ENCODE measurements at regions not wholly inside any gene's neighbourhood (a gene's known extent, or its start where the extent isn't known, plus 50 kb on each side); places are given as distances from the start of the nearest gene placed in this dataset.
"Not testable (repeated sequence)": the region's sequence is repeated elsewhere in the genome, so short reads cannot be mapped to it uniquely, and the experiment has no call there.

- no peak for ATAC-seq
- intact Hi-C loops (cut with DNase I) = no loop called here
- TF ChIP-seq, protein P1, sequence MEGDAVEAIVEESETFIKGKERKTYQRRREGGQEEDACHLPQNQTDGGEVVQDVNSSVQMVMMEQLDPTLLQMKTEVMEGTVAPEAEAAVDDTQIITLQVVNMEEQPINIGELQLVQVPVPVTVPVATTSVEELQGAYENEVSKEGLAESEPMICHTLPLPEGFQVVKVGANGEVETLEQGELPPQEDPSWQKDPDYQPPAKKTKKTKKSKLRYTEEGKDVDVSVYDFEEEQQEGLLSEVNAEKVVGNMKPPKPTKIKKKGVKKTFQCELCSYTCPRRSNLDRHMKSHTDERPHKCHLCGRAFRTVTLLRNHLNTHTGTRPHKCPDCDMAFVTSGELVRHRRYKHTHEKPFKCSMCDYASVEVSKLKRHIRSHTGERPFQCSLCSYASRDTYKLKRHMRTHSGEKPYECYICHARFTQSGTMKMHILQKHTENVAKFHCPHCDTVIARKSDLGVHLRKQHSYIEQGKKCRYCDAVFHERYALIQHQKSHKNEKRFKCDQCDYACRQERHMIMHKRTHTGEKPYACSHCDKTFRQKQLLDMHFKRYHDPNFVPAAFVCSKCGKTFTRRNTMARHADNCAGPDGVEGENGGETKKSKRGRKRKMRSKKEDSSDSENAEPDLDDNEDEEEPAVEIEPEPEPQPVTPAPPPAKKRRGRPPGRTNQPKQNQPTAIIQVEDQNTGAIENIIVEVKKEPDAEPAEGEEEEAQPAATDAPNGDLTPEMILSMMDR (IDR thresholded peaks at IDR 0.05) = no peak
These were observed 750.6 kb upstream of the PCDH15 start for GRCh38 chr10:55551603-55552002.

DNA sequence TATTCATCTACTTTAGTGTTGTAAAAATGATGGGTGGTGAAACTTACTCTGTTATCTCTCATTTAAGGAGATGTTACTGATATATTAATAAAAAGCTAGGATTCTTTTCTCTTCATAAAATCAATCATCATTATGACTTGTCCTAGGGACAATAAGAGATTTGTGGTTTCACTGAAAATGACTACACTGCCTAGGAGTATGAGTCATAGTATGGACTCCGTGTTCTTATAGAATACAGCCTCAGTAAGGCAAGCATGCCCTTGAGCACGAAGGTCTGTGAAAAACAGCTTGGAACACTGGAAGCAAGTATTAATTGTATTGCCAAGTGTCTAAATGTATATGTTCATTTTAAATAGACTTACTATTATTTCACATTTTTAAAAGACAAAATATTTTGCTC is 749.2 kb upstream of the PCDH15 start:
- Histone ChIP-seq H3K4me3 (no peak overlapping the region), H3K9me3 (no peaks in the 10 kb centered on the region), H3K27me3 (ENCODE audit: low read depth) (no peaks in the 10 kb centered on the region), H3K4me1 (no peaks in the 10 kb centered on the region), H3K27ac (no peak overlapping the region), H3K36me3 (no peaks in the 10 kb centered on the region)
- TF ChIP-seq, protein P1 (IDR thresholded peaks at IDR 0.05) = no peak
- DNase-seq (no peak), ATAC-seq (no peak)
- intact Hi-C loops (cut with DNase I) = no loop called here

More at GRCh38 chr10:55551603-55552002, 750.6 kb upstream of the PCDH15 start:
- Histone ChIP-seq H3K36me3 (no peaks in the 10 kb centered on the region), H3K27me3 (ENCODE audit: low read depth) (no peaks in the 10 kb centered on the region), H3K4me3 (no peak overlapping the region), H3K27ac (no peak overlapping the region), H3K9me3 (no peaks in the 10 kb centered on the region), H3K4me1 (no peaks in the 10 kb centered on the region)
- DNase-seq = no peak

DNA sequence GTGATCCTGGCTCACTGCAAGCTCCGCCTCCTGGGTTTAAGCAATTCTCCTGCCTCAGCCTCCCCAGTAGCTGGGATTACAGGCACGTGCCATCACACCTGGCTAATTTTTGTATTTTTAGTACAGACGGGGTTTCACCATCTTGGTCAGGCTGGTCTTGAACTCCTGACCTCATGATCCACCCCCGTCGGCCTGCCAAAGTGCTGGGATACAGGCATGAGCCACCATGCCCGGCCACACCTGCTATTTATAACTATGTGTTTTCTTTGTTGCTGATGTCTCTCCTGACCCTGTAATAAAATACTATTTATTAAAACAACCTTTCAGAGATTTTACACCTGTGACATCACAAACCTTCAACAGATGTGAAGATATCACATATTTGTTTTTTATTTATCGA is 736.5 kb upstream of the PCDH15 start:
- H3K9me3 ChIP-seq; DNase-seq; H3K27ac ChIP-seq; H3K4me1 ChIP-seq; intact Hi-C loops (cut with DNase I); H3K36me3 ChIP-seq; H3K27me3 ChIP-seq (ENCODE audit: low read depth); ATAC-seq; H3K4me3 ChIP-seq: not testable (repeated sequence)

- H3K4me3 ChIP-seq = no peak overlapping the region
- no peaks in the 10 kb centered on the region for H3K4me1 ChIP-seq
- ATAC-seq (no peak), DNase-seq (no peak)
- TF ChIP-seq, protein P1 (IDR thresholded peaks at IDR 0.05) = no peak
- no peak overlapping the region for H3K27ac ChIP-seq
- H3K9me3 ChIP-seq = no peaks in the 10 kb centered on the region
- intact Hi-C loops (cut with DNase I) = no loop called here
- H3K36me3 ChIP-seq = no peaks in the 10 kb centered on the region
- H3K27me3 ChIP-seq (ENCODE audit: low read depth) = no peaks in the 10 kb centered on the region
These were observed 718.2 kb upstream of the PCDH15 start for GRCh38 chr10:55519264-55519663.

- H3K9me3 ChIP-seq; DNase-seq; H3K27me3 ChIP-seq (ENCODE audit: low read depth); H3K4me3 ChIP-seq; H3K4me1 ChIP-seq; H3K36me3 ChIP-seq; H3K27ac ChIP-seq; ATAC-seq; intact Hi-C loops (cut with DNase I): not testable (repeated sequence)
These were observed 717.4 kb upstream of the PCDH15 start for GRCh38 chr10:55518416-55518815.

DNA sequence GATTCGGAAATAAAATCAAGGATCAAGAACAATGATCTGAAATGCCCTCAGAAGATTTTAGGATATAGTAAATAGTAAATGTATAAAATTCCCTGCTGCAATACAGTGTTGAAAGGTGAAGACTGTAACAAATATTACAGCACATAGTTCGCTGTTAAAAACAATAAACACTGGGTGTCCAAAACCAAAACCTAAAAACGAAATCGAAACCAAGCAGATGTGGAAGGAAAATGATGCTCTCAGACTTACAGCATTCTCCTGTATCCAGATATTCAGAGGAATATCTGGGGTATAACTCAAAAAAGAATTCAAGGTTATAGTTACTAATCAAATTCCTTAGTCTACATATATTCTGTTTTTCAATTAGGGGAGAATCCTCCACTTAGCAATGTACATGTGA is 708.1 kb upstream of the PCDH15 start:
- Histone ChIP-seq H3K4me3 (peak overlapping the region; percentile 0), H3K36me3 (no peaks in the 10 kb centered on the region), H3K4me1 (no peaks in the 10 kb centered on the region), H3K27me3 (ENCODE audit: low read depth) (no peaks in the 10 kb centered on the region), H3K27ac (no peak overlapping the region), H3K9me3 (no peaks in the 10 kb centered on the region)
- intact Hi-C loops (cut with DNase I) = no loop called here
- ATAC-seq (no peak), DNase-seq (no peak)
- TF ChIP-seq, protein P1 (IDR thresholded peaks at IDR 0.05) = no peak

Data from lower lobe of right lung (tissue), 2 donors.